ENCODE measurements at regions not wholly inside any gene's neighbourhood (a gene's known extent, or its start where the extent isn't known, plus 50 kb on each side); places are given as distances from the start of the nearest gene placed in this dataset.

DNA sequence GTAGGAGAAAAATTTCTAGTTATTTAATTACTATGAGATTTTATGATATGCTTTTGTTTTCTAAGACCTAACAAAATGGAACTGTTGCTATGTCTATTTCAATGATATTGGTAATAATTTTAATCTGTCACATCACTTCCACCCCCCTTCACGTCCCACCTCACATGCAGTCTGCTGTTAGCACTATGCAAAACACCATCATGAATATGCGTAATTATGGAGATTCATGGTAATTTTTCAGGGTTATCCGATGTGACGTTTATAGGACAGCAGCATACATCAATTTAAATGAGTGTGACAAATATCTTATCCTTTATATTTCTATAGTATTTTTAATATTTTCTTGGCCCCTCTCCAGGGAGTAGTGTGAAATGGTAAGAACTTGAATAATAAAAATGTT, 283.8 kb upstream of the TMEM161B start:
- no peak for TF ChIP-seq POLR2A (IDR thresholded peaks at IDR 0.05)
- TF ChIP-seq, protein P1, sequence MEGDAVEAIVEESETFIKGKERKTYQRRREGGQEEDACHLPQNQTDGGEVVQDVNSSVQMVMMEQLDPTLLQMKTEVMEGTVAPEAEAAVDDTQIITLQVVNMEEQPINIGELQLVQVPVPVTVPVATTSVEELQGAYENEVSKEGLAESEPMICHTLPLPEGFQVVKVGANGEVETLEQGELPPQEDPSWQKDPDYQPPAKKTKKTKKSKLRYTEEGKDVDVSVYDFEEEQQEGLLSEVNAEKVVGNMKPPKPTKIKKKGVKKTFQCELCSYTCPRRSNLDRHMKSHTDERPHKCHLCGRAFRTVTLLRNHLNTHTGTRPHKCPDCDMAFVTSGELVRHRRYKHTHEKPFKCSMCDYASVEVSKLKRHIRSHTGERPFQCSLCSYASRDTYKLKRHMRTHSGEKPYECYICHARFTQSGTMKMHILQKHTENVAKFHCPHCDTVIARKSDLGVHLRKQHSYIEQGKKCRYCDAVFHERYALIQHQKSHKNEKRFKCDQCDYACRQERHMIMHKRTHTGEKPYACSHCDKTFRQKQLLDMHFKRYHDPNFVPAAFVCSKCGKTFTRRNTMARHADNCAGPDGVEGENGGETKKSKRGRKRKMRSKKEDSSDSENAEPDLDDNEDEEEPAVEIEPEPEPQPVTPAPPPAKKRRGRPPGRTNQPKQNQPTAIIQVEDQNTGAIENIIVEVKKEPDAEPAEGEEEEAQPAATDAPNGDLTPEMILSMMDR (IDR thresholded peaks at IDR 0.05): no peak
